HCT116 (cell line): ENCODE measurements at regions not wholly inside any gene's neighbourhood (a gene's known extent, or its start where the extent isn't known, plus 50 kb on each side); places are given as distances from the start of the nearest gene placed in this dataset.

Experiments
- ATAC-seq: fragments of 200-7000 bp; cut with Tn5 transposase; 2 replicates; pipeline ENCODE4 v1.9.1; 2020; ENCODE audit warnings: mild to moderate bottlenecking, moderate library complexity
- BruUV-seq: library from RNA; stranded (reverse); fragments of 400-500 nt; replicated peaks from 2 replicates; lab custom pipeline; 2021; lab: Mats Ljungman, UMichigan
- CTCF ChIA-PET: fragments of 300-600 bp; sonication (Branson Sonifier 250); formaldehyde crosslinking; loops from one replicate; lab custom pipeline; 2021; ENCODE audit warnings: antibody characterized with exemption; lab: Charles Lee
- POLR2A ChIA-PET: fragments of 300-600, 350-600 bp; sonication (Branson Sonifier 250); formaldehyde crosslinking; loops from one replicate; lab custom pipeline; 2021; ENCODE audit warnings: antibody characterized with exemption; lab: Charles Lee
- RAD21 ChIA-PET, 2 experiments: fragments of 300-600 bp; sonication (Branson Sonifier 250); formaldehyde crosslinking; loops; one replicate each; lab custom pipeline; 2023; ENCODE audit warnings: low total read pairs in 2 of 2; ENCODE audit not compliant: uncharacterized antibody in 2 of 2, unreplicated experiment in 2 of 2, low non-redundant PET in 1 of 2; lab: Charles Lee
- DNase-seq: peaks from one replicate; pipeline ENCODE4 v3.0.0-alpha.2; 2010; ENCODE audit warnings: low read depth, low spot score
- H2AFZ ChIP-seq: fragments of 200-600 bp; shearing (Covaris generic), sonication (generic); 2 replicates; pipeline ENCODE4 v1.6.1; 2017; ENCODE audit warnings: low read depth, mixed run types, mixed read lengths, antibody characterized with exemption, low read length; ENCODE audit not compliant: poor library complexity, severe bottlenecking
- H3K27ac ChIP-seq: 2 replicates; pipeline ENCODE4 v1.5.1; 2012; ENCODE audit warnings: low read depth, low read length
- H3K27me3 ChIP-seq: fragments of 200-600 bp; sonication (generic); 2 replicates; pipeline ENCODE4 v1.6.1; 2016; ENCODE audit warnings: mixed run types, low read length, mixed read lengths; ENCODE audit not compliant: insufficient read depth
- H3K36me3 ChIP-seq, 2 experiments: fragments of 200-500 bp in 1 of 2; fragments of 200-600 bp in 1 of 2; sonication (Bioruptor generic) in 1 of 2; sonication (generic) in 1 of 2; 2 replicates each; pipeline versions ENCODE4 v1.5.1 to v1.6.1; 2014 to 2016; ENCODE audit warnings: low read length in 2 of 2, inconsistent platforms in 1 of 2, mixed read lengths in 1 of 2, mixed run types in 1 of 2; ENCODE audit not compliant: insufficient read depth in 2 of 2, control insufficient read depth in 1 of 2
- H3K4me1 ChIP-seq, 2 experiments: fragments of 200-600 bp in 1 of 2; sonication (generic) in 1 of 2; 2 replicates each; pipeline versions ENCODE4 v1.5.1 to v1.6.1; 2012 to 2017; ENCODE audit warnings: low read length in 2 of 2, inconsistent platforms in 1 of 2, mild to moderate bottlenecking in 1 of 2, mixed read lengths in 1 of 2, mixed run types in 1 of 2, moderate library complexity in 1 of 2; ENCODE audit not compliant: insufficient read depth in 2 of 2, control insufficient read depth in 1 of 2
- H3K4me2 ChIP-seq: fragments of 200-600 bp; sonication (generic); 2 replicates; pipeline ENCODE4 v1.6.1; 2017; ENCODE audit warnings: mixed run types, low read length, mixed read lengths
- H3K4me3 ChIP-seq, 2 experiments: fragments of 200-600 bp in 1 of 2; sonication (generic) in 1 of 2; replicated peaks in 1 of 2; 2 replicates each; pipeline ENCODE4 v1.5.1; 2011 to 2016; ENCODE audit warnings: low read length in 2 of 2, control low read depth in 1 of 2, low read depth in 1 of 2, mild to moderate bottlenecking in 1 of 2, mixed read lengths in 1 of 2, mixed run types in 1 of 2
- H3K79me2 ChIP-seq: fragments of 200-600 bp; sonication (generic); 2 replicates; pipeline ENCODE4 v1.6.1; 2017; ENCODE audit warnings: mild to moderate bottlenecking, mixed run types, low read length, moderate library complexity, mixed read lengths; ENCODE audit not compliant: insufficient read depth
- H3K9ac ChIP-seq: fragments of 200-600 bp; sonication (generic); 2 replicates; pipeline ENCODE4 v1.6.1; 2016; ENCODE audit warnings: low read length, mixed read lengths
- H3K9me2 ChIP-seq: fragments of 200-600 bp; sonication (generic), shearing (Covaris generic); 2 replicates; pipeline ENCODE4 v1.6.1; 2017; ENCODE audit warnings: mixed run types, mild to moderate bottlenecking, moderate library complexity; ENCODE audit not compliant: insufficient read depth
- H3K9me3 ChIP-seq, 2 experiments: fragments of 200-500 bp in 1 of 2; fragments of 200-600 bp in 1 of 2; sonication (Bioruptor generic) in 1 of 2; sonication (generic) in 1 of 2; 2 replicates each; pipeline ENCODE4 v1.6.1; 2014 to 2017; ENCODE audit warnings: low read length in 2 of 2, mixed read lengths in 2 of 2, inconsistent platforms in 1 of 2, low read depth in 1 of 2, mild to moderate bottlenecking in 1 of 2, mixed run types in 1 of 2, moderate library complexity in 1 of 2; ENCODE audit not compliant: control insufficient read depth in 1 of 2, insufficient read depth in 1 of 2
- H4K20me1 ChIP-seq: fragments of 200-600 bp; sonication (generic), shearing (Covaris generic); 2 replicates; pipeline ENCODE4 v1.6.1; 2017; ENCODE audit warnings: mixed run types, mild to moderate bottlenecking, moderate library complexity; ENCODE audit not compliant: insufficient read depth
- ATF3 ChIP-seq: IDR thresholded peaks from 2 replicates; pipeline ENCODE4 v1.6.1; 2012
- CBX3 ChIP-seq: IDR thresholded peaks from 2 replicates; pipeline ENCODE4 v1.6.1; 2012; ENCODE audit warnings: low read depth
- CEBPB ChIP-seq: IDR thresholded peaks from 2 replicates; pipeline ENCODE4 v1.6.1; 2012; ENCODE audit warnings: low read depth
- EGR1 ChIP-seq: IDR thresholded peaks from 2 replicates; pipeline ENCODE4 v1.6.1; 2012; ENCODE audit warnings: low read depth
- ELF1 ChIP-seq: IDR thresholded peaks from 2 replicates; pipeline ENCODE4 v1.6.1; 2012; ENCODE audit warnings: low read depth, borderline replicate concordance
- EZH2 ChIP-seq: fragments of 200-600 bp; sonication (generic); IDR thresholded peaks from 2 replicates; pipeline ENCODE4 v1.6.1; 2017; ENCODE audit warnings: antibody characterized with exemption, mixed run types
- EZH2phosphoT487 ChIP-seq: fragments of 200-600 bp; IDR thresholded peaks from 2 replicates; pipeline ENCODE4 v1.6.1; 2018; ENCODE audit warnings: antibody characterized with exemption, borderline replicate concordance
- FOSL1 ChIP-seq: IDR thresholded peaks from 2 replicates; pipeline ENCODE4 v1.6.1; 2012; ENCODE audit warnings: low read depth
- JUND ChIP-seq: IDR thresholded peaks from 2 replicates; pipeline ENCODE4 v1.6.1; 2012
- MAX ChIP-seq: IDR thresholded peaks from 2 replicates; pipeline ENCODE4 v1.6.1; 2012
- POLR2A ChIP-seq: IDR thresholded peaks from 2 replicates; pipeline ENCODE4 v1.7.0; 2011; ENCODE audit warnings: borderline replicate concordance; ENCODE audit not compliant: insufficient read depth, insufficient read length; ENCODE audit errors: extremely low read depth
- POLR2AphosphoS5 ChIP-seq: IDR thresholded peaks from 2 replicates; pipeline ENCODE4 v1.6.1; 2011; ENCODE audit warnings: mild to moderate bottlenecking, low read depth, low read length, moderate library complexity
- RAD21 ChIP-seq: IDR thresholded peaks from 2 replicates; pipeline ENCODE4 v1.6.1; 2012; ENCODE audit warnings: low read depth, mild to moderate bottlenecking
- SIN3A ChIP-seq: IDR thresholded peaks from 2 replicates; pipeline ENCODE4 v1.6.1; 2012; ENCODE audit warnings: low read depth
- SP1 ChIP-seq: IDR thresholded peaks from 2 replicates; pipeline ENCODE4 v1.6.1; 2012; ENCODE audit warnings: low read depth
- SRF ChIP-seq: IDR thresholded peaks from 2 replicates; pipeline ENCODE4 v1.6.1; 2012; ENCODE audit warnings: low read depth
- TCF7L2 ChIP-seq: IDR thresholded peaks from 2 replicates; pipeline ENCODE4 v1.7.0; 2011; ENCODE audit warnings: borderline replicate concordance, inconsistent platforms; ENCODE audit not compliant: insufficient read depth, insufficient read length; ENCODE audit errors: extremely low read depth
- YY1 ChIP-seq: IDR thresholded peaks from 2 replicates; pipeline ENCODE4 v1.6.1; 2011; ENCODE audit warnings: low read length, low read depth, moderate library complexity, mild to moderate bottlenecking; ENCODE audit not compliant: insufficient replicate concordance; ENCODE audit errors: extremely low read depth
- ZBTB33 ChIP-seq: IDR thresholded peaks from 2 replicates; pipeline ENCODE4 v1.6.1; 2011; ENCODE audit warnings: mild to moderate bottlenecking, low read length, moderate library complexity; ENCODE audit not compliant: insufficient replicate concordance; ENCODE audit errors: extremely low read depth
- intact Hi-C: fragments of 100-400 bp; cut with micrococcal nuclease; formaldehyde crosslinking; loops from 2 replicates; pipeline ENCODE4 v1.10.0; 2022

- intact Hi-C loops = no loop called here
- Histone ChIP-seq H3K36me3 (no peaks in the 10 kb centered on the region), H3K4me1 (no peaks in the 10 kb centered on the region)
- TF ChIP-seq ZBTB33 (no peak), CEBPB (no peak), ATF3 (no peak), POLR2A (no peak), JUND (no peak), SP1 (no peak), TCF7L2 (no peak), POLR2AphosphoS5 (no peak), EZH2 (no peak), ELF1 (no peak), MAX (no peak), FOSL1 (no peak), EZH2phosphoT487 (no peak), YY1 (no peak), EGR1 (no peak), SRF (no peak), CBX3 (no peak), RAD21 (no peak), SIN3A (no peak)
- TF ChIP-seq, all 23 proteins: peak for 0
- ChIA-PET POLR2A (no interaction called here), CTCF (no interaction called here), RAD21 (no interaction called here)
- Histone ChIP-seq H3K4me3 (no peak overlapping the region), H3K9me3 (no peaks in the 10 kb centered on the region), H2AFZ (no peak overlapping the region), H3K4me2 (no peak overlapping the region), H4K20me1 (no peaks in the 10 kb centered on the region), H3K9me2 (no peaks in the 10 kb centered on the region), H3K27ac (no peak overlapping the region), H3K79me2 (no peaks in the 10 kb centered on the region), H3K9ac (no peak overlapping the region), H3K27me3 (no peaks in the 10 kb centered on the region)
- ATAC-seq = no peak
- DNase-seq = no peak
- BruUV-seq = no TSS peak
Observed at GRCh38 chrX:118261151-118261550, 84.8 kb upstream of the WDR44 start.
